ENCODE measurements at regions not wholly inside any gene's neighbourhood (a gene's known extent, or its start where the extent isn't known, plus 50 kb on each side); places are given as distances from the start of the nearest gene placed in this dataset.

DNA sequence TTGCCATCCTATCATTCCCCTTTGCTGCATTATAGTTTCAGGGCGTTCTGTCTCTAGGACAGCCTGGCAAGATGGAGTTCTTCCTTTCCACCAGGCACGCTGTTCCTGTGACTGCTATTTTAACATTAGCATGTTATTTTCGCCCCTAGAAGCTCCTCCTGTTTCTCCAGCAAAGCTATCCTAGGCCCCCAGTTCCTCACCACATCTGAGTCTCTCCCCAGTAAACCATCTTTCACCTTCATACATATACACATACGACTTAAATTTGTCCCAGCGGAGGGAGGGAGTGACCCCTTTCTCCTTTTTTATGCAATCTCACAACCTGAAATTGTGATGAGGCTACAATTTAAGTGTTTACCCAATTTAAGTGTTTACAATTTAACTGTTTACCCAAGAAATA lies 66.7 kb upstream of the FRMD6 start:
- no peaks in the 10 kb centered on the region for H3K79me2 ChIP-seq (ENCODE audit: insufficient read depth, low read length)
- H3K4me3 ChIP-seq (ENCODE audit: insufficient read depth, low read length, poor library complexity, severe bottlenecking), result no peak overlapping the region
- H3K9me3 ChIP-seq (ENCODE audit: insufficient read depth, low read length), result no peaks in the 10 kb centered on the region
- H3K27me3 ChIP-seq (ENCODE audit: low read length), result no peaks in the 10 kb centered on the region
- no peak overlapping the region for H2AFZ ChIP-seq (ENCODE audit: low read depth, low read length, severe bottlenecking)
- H3K27ac ChIP-seq (ENCODE audit: low read depth, low read length), result no peak overlapping the region
- H3K36me3 ChIP-seq (ENCODE audit: low read length), result no peaks in the 10 kb centered on the region
- no peak for TF ChIP-seq EZH2phosphoT487 (conservative IDR thresholded peaks at IDR 0.05; ENCODE audit: low read length)
- TF ChIP-seq, protein P1, sequence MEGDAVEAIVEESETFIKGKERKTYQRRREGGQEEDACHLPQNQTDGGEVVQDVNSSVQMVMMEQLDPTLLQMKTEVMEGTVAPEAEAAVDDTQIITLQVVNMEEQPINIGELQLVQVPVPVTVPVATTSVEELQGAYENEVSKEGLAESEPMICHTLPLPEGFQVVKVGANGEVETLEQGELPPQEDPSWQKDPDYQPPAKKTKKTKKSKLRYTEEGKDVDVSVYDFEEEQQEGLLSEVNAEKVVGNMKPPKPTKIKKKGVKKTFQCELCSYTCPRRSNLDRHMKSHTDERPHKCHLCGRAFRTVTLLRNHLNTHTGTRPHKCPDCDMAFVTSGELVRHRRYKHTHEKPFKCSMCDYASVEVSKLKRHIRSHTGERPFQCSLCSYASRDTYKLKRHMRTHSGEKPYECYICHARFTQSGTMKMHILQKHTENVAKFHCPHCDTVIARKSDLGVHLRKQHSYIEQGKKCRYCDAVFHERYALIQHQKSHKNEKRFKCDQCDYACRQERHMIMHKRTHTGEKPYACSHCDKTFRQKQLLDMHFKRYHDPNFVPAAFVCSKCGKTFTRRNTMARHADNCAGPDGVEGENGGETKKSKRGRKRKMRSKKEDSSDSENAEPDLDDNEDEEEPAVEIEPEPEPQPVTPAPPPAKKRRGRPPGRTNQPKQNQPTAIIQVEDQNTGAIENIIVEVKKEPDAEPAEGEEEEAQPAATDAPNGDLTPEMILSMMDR (IDR thresholded peaks at IDR 0.05; ENCODE audit: insufficient read depth, low read length, poor library complexity, severe bottlenecking), result no peak
- no peaks in the 10 kb centered on the region for H3F3A ChIP-seq (ENCODE audit: insufficient read depth)
- H3K9me2 ChIP-seq (replicated peaks; ENCODE audit: insufficient read depth, low read length), result no peaks in the 10 kb centered on the region
- H3K9ac ChIP-seq (ENCODE audit: low read length), result no peak overlapping the region
- H4K20me1 ChIP-seq (ENCODE audit: low read depth, low read length), result no peaks in the 10 kb centered on the region
- H3K4me2 ChIP-seq (ENCODE audit: low read depth, low read length, poor library complexity, severe bottlenecking), result no peak overlapping the region

DNA sequence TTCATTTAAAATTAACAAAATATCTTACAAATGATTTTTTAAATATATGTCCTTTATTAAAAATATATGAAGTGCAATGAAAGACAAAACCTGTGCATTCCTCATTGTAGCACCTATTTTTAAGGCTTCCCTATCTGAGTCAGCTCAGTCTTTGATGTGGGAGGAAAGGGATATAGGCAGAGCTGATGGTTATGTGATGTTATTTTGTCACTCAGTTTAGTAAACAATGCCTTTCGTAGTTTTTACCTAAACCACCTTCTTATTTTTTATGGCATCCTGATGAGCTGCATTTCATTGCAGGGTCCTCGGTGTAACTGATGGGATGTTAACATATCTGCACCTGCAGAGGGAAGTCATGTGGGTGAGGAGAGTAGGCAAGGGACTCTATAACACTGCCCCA lies 58.9 kb upstream of the FRMD6 start:
- H2AFZ ChIP-seq (ENCODE audit: low read depth, low read length, severe bottlenecking), result no peak overlapping the region
- no peak overlapping the region for H3K4me2 ChIP-seq (ENCODE audit: low read depth, low read length, poor library complexity, severe bottlenecking)
- no peak overlapping the region for H3K4me3 ChIP-seq (ENCODE audit: insufficient read depth, low read length, poor library complexity, severe bottlenecking)

DNA sequence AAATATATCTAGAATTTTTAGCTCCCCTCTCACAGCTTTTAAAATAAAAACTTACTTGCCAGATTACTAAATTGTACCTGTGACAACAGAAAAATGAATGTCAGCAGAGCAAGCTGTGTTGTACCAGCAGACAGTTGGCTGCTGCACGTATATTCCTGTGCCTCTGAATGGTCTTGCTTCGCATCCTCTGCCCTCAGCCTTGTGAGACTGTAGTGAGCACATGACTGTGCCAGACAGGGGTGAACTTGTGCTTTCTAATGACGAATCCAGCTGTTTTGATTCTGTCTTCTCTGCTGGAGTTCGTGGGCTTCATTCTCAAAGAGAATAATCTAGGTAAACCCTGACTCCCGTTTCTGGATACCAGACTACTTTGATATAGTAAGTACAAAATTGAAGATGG lies 58.3 kb upstream of the FRMD6 start:
- H3K9ac ChIP-seq (ENCODE audit: low read length), result no peak overlapping the region
- H3K9me3 ChIP-seq (ENCODE audit: insufficient read depth, low read length), result no peaks in the 10 kb centered on the region
- H3K4me2 ChIP-seq (ENCODE audit: low read depth, low read length, poor library complexity, severe bottlenecking), result no peak overlapping the region
- H3K27me3 ChIP-seq (ENCODE audit: low read length), result no peaks in the 10 kb centered on the region
- H3K9me2 ChIP-seq (replicated peaks; ENCODE audit: insufficient read depth, low read length), result no peaks in the 10 kb centered on the region
- no peaks in the 10 kb centered on the region for H3F3A ChIP-seq (ENCODE audit: insufficient read depth)
- no peak overlapping the region for H2AFZ ChIP-seq (ENCODE audit: low read depth, low read length, severe bottlenecking)
- H4K20me1 ChIP-seq (ENCODE audit: low read depth, low read length), result no peaks in the 10 kb centered on the region
- TF ChIP-seq, protein P1 (IDR thresholded peaks at IDR 0.05; ENCODE audit: insufficient read depth, low read length, poor library complexity, severe bottlenecking), result no peak
- no peak overlapping the region for H3K4me3 ChIP-seq (ENCODE audit: insufficient read depth, low read length, poor library complexity, severe bottlenecking)
- no peaks in the 10 kb centered on the region for H3K36me3 ChIP-seq (ENCODE audit: low read length)
- no peaks in the 10 kb centered on the region for H3K79me2 ChIP-seq (ENCODE audit: insufficient read depth, low read length)
- H3K27ac ChIP-seq (ENCODE audit: low read depth, low read length), result no peak overlapping the region

More for the DNA sequence above, 58.9 kb upstream of the FRMD6 start:
- H3K9me2 ChIP-seq (replicated peaks; ENCODE audit: insufficient read depth, low read length), result no peaks in the 10 kb centered on the region
- H3K9me3 ChIP-seq (ENCODE audit: insufficient read depth, low read length), result no peaks in the 10 kb centered on the region
- H3F3A ChIP-seq (ENCODE audit: insufficient read depth), result no peaks in the 10 kb centered on the region
- H3K27ac ChIP-seq (ENCODE audit: low read depth, low read length), result no peak overlapping the region
- no peaks in the 10 kb centered on the region for H3K27me3 ChIP-seq (ENCODE audit: low read length)
- no peaks in the 10 kb centered on the region for H3K36me3 ChIP-seq (ENCODE audit: low read length)
- H3K79me2 ChIP-seq (ENCODE audit: insufficient read depth, low read length), result no peaks in the 10 kb centered on the region
- H3K9ac ChIP-seq (ENCODE audit: low read length), result no peak overlapping the region
- H4K20me1 ChIP-seq (ENCODE audit: low read depth, low read length), result no peaks in the 10 kb centered on the region
- no peak for TF ChIP-seq EZH2phosphoT487 (conservative IDR thresholded peaks at IDR 0.05; ENCODE audit: low read length)
- TF ChIP-seq, protein P1 (IDR thresholded peaks at IDR 0.05; ENCODE audit: insufficient read depth, low read length, poor library complexity, severe bottlenecking), result no peak
